Activated CD8-positive, alpha-beta T cell treated with anti-CD3 and anti-CD28 coated beads, Interleukin-2, amount 10 ng/mL, durations not matched to agents 7 days and 5 days (primary cell): ENCODE measurements at regions not wholly inside any gene's neighbourhood (a gene's known extent, or its start where the extent isn't known, plus 50 kb on each side); places are given as distances from the start of the nearest gene placed in this dataset.

Experiments
- ATAC-seq: fragments of 150-1000 bp; cut with Tn5 transposase; one replicate; pipeline ENCODE4 v1.10.0; 2021; ENCODE audit warnings: moderate library complexity
- CTCF ChIA-PET: fragments of 350-600 bp; sonication (Branson Sonifier 250); formaldehyde crosslinking; loops from one replicate; lab custom pipeline; 2021; ENCODE audit warnings: antibody characterized with exemption; lab: Charles Lee
- POLR2A ChIA-PET: fragments of 350-600 bp; sonication (Branson Sonifier 250); formaldehyde crosslinking; loops from one replicate; lab custom pipeline; 2021; ENCODE audit warnings: antibody characterized with exemption; lab: Charles Lee
- DNase-seq: peaks from one replicate; pipeline ENCODE4 v3.0.0-alpha.2; 2020
- H3K27ac Mint-ChIP-seq: one replicate; pipeline ENCODE4 v1.8.0; 2021; ENCODE audit warnings: mild to moderate bottlenecking, mixed read lengths
- H3K27me3 Mint-ChIP-seq: one replicate; pipeline ENCODE4 v1.8.0; 2021; ENCODE audit warnings: low read depth, mixed read lengths
- H3K36me3 Mint-ChIP-seq: one replicate; pipeline ENCODE4 v1.8.0; 2021; ENCODE audit warnings: low read depth, mixed read lengths
- H3K4me1 Mint-ChIP-seq: one replicate; pipeline ENCODE4 v1.8.0; 2021; ENCODE audit warnings: low read depth, mixed read lengths
- H3K4me3 Mint-ChIP-seq: one replicate; pipeline ENCODE4 v1.8.0; 2021; ENCODE audit warnings: mild to moderate bottlenecking, mixed read lengths
- H3K9me3 Mint-ChIP-seq: one replicate; pipeline ENCODE4 v1.8.0; 2022; ENCODE audit warnings: mixed read lengths; ENCODE audit not compliant: insufficient read depth

DNA sequence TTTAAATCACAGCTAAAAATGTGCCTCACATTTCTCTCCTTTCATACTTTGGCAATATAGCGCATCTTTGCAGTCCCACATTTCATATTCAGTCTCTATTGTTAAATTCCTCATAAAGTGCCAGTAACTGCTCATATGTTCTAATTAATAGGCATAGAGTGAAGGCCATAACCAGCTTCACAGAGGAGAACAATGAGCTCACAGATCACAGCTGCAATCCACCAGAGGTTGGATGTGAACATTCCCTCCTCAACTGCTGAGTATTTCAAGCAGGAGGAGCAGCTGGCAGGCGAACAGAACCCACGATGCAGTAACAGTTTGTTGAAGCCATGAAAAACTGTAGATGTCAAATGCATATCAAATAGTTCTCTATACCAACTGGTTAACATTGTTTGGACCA, 2088.7 kb upstream of the AGA start:
- Mint-ChIP-seq H3K27me3 (no peaks in the 10 kb centered on the region), H3K27ac (no peak overlapping the region), H3K36me3 (no peaks in the 10 kb centered on the region), H3K4me3 (no peak overlapping the region), H3K9me3 (peaks cover 9% of the 10 kb centered on the region), H3K4me1 (no peaks in the 10 kb centered on the region)
- ATAC-seq (no peak), DNase-seq (no peak)
- POLR2A ChIA-PET: no interaction called here
- CTCF ChIA-PET: no interaction called here

DNA sequence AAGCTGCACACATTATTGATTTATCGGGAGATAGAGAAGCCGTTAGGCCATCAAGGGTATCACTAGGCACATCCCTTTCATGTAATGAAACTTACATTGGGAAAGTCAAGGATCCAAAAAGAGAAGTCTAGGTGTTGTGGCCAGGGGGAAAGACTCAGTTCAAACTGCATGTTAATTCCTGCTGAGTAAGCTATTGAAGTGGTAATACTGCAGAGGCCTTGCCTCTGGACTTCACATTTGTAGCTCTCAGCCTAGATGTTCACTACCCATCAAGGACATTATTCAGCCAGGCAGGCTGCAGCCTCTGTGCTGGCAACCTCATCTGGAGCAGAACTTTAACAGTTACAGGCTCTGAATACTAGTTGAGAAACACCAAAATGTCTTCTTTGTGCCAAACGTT, 2094.5 kb upstream of the AGA start:
- ChIA-PET CTCF (no interaction called here), POLR2A (no interaction called here)
- Mint-ChIP-seq H3K27me3 (no peaks in the 10 kb centered on the region), H3K4me1 (no peaks in the 10 kb centered on the region), H3K4me3 (no peak overlapping the region), H3K27ac (no peak overlapping the region), H3K9me3 (no peaks in the 10 kb centered on the region), H3K36me3 (no peaks in the 10 kb centered on the region)
- ATAC-seq (no peak), DNase-seq (no peak)

DNA sequence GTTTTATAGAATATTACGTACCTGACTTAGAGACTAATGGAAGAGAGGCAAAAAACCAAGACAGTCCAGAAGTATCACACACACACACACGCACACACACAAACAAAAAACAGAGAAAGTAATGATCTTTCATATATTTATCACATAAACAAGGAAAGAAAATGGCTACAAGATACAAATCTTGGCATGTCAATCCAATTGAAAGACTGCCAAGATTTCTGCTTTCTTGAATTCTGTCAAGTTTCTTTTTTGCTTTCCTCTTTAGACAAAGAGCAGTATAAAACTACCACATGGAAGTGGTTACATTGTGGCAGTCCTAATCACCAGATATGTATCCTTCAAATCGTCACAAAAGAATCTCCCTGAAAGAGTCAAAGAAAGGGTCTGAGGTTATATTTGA, 2097.4 kb upstream of the AGA start:
- Mint-ChIP-seq H3K27ac (no peak overlapping the region), H3K9me3 (peaks cover 3% of the 10 kb centered on the region), H3K4me1 (no peaks in the 10 kb centered on the region), H3K27me3 (no peaks in the 10 kb centered on the region), H3K4me3 (no peak overlapping the region), H3K36me3 (no peaks in the 10 kb centered on the region)
- DNase-seq (no peak), ATAC-seq (no peak)
- CTCF ChIA-PET: no interaction called here
- POLR2A ChIA-PET: no interaction called here

DNA sequence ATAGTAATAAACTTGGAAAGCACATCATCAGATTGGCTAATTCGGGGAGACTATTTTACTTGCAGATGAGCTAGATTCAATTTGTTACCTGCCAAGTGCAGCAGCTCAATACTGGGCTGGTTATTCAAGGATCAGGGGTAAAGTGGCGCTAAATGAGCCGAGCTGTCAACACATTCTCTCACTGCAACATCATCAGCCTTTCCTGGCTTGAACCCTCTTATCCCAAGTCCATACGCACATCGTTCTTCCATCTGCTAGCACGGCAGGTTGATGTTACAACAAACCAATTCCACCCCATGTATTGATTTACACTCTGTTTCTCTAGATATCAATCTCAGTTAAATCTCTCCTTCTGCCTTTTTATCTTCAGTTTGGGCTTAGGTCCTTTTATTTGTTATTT, 2101.5 kb upstream of the AGA start:
- ATAC-seq: no peak
- POLR2A ChIA-PET: no interaction called here

DNA sequence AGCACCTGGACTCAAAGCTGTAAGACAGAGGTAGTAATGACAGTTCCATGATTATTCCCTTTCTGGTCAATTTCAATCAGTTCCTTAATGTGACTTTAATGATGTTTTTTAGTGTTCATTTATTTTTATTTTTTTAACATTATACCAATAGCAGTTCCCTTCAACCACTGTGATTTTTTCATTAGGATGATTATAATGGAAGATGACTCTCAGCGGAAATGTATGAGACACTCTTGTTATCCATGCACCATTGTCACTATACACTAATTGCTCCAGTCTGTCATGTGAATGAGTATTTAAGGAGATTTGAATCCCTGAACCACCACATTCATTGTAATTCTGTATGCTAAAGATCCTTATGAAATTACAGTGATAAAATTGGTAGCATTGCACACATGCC, 2102.3 kb upstream of the AGA start:
- Mint-ChIP-seq H3K4me3 (no peak overlapping the region), H3K4me1 (no peaks in the 10 kb centered on the region), H3K27me3 (no peaks in the 10 kb centered on the region), H3K9me3 (peaks cover 11% of the 10 kb centered on the region), H3K36me3 (no peaks in the 10 kb centered on the region), H3K27ac (no peak overlapping the region)
- ChIA-PET CTCF (no interaction called here), POLR2A (no interaction called here)
- no peak for ATAC-seq
- DNase-seq: no peak

More for the DNA sequence above, 2101.5 kb upstream of the AGA start:
- Mint-ChIP-seq H3K27me3 (no peaks in the 10 kb centered on the region), H3K4me1 (no peaks in the 10 kb centered on the region), H3K4me3 (no peak overlapping the region), H3K9me3 (peaks cover 11% of the 10 kb centered on the region), H3K27ac (no peak overlapping the region), H3K36me3 (no peaks in the 10 kb centered on the region)
- CTCF ChIA-PET: no interaction called here
- no peak for DNase-seq

DNA sequence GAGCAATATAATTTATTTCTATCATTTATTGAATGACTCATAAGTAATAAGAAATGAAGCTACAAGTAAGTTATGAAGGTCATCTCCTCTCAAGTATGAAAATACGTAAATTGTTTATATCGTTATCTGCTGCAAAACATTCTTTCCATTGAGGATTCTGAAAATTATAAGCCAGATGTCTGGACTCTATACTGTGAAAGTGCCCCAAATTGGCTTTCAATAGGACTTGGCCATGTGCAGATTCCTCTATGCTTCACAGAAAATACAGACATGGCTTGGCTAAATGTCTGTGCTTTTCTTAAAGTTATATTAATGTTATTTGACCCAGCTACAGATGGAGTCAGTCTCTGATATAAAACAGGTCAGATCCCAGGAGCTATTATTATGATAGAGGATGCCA, 2109.9 kb upstream of the AGA start:
- no peaks in the 10 kb centered on the region for H3K4me1 Mint-ChIP-seq
- no peak for DNase-seq
- no peak overlapping the region for H3K4me3 Mint-ChIP-seq

DNA sequence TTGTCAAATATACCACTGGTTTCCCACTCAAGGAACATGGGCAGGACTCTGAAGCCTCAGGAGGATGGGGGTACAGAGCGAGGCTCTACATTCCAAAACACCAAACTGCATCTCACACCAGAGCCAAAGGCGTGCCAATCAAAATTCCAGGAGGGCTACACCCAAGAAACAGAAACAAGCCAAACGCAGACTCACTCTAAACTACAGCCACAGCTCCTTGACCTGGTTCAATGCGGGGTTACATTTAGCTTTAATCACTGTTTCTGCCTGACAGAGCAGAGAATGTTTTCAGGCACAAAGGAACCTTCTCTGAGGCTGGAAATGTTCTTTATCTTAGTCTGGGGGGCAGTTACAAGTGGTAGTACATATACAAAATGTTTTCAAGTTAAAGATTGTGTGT, 2121.5 kb upstream of the AGA start:
- H3K4me1 Mint-ChIP-seq: no peaks in the 10 kb centered on the region
- no peaks in the 10 kb centered on the region for H3K36me3 Mint-ChIP-seq
- CTCF ChIA-PET: no interaction called here
- ATAC-seq (no peak), DNase-seq (no peak)
- no peak overlapping the region for H3K4me3 Mint-ChIP-seq
- no peak overlapping the region for H3K27ac Mint-ChIP-seq
- H3K9me3 Mint-ChIP-seq: peaks cover 16% of the 10 kb centered on the region
- no peaks in the 10 kb centered on the region for H3K27me3 Mint-ChIP-seq
- POLR2A ChIA-PET: no interaction called here

More for the DNA sequence above, 2109.9 kb upstream of the AGA start:
- Mint-ChIP-seq H3K27ac (no peak overlapping the region), H3K9me3 (no peaks in the 10 kb centered on the region), H3K36me3 (no peaks in the 10 kb centered on the region), H3K27me3 (no peaks in the 10 kb centered on the region)
- no peak for ATAC-seq
- CTCF ChIA-PET: no interaction called here
- POLR2A ChIA-PET: no interaction called here

DNA sequence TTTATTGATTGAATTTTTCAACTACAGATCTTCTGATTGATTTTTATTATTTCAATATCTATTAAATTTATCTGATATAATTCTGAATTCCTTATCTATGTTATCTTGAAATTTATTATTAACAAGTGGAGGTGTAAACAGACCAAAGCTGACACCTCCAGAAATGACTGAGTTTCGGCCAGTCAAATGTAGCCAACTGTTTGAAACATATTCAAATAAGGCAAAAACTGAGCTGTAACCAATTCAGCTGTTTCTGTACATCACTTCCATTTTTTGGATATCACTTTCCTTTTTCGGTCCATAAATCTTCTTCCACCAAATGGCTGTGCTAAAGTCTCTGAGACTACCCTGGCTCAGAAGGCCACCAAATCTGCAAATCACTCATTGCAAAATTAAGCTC, 2127.3 kb upstream of the AGA start:
- H3K27ac Mint-ChIP-seq: no peak overlapping the region
- ChIA-PET POLR2A (no interaction called here), CTCF (no interaction called here)
- no peaks in the 10 kb centered on the region for H3K36me3 Mint-ChIP-seq
- ATAC-seq (no peak), DNase-seq (no peak)
- H3K27me3 Mint-ChIP-seq: no peaks in the 10 kb centered on the region
- no peaks in the 10 kb centered on the region for H3K4me1 Mint-ChIP-seq
- H3K9me3 Mint-ChIP-seq: peaks cover 29% of the 10 kb centered on the region
- no peak overlapping the region for H3K4me3 Mint-ChIP-seq

DNA sequence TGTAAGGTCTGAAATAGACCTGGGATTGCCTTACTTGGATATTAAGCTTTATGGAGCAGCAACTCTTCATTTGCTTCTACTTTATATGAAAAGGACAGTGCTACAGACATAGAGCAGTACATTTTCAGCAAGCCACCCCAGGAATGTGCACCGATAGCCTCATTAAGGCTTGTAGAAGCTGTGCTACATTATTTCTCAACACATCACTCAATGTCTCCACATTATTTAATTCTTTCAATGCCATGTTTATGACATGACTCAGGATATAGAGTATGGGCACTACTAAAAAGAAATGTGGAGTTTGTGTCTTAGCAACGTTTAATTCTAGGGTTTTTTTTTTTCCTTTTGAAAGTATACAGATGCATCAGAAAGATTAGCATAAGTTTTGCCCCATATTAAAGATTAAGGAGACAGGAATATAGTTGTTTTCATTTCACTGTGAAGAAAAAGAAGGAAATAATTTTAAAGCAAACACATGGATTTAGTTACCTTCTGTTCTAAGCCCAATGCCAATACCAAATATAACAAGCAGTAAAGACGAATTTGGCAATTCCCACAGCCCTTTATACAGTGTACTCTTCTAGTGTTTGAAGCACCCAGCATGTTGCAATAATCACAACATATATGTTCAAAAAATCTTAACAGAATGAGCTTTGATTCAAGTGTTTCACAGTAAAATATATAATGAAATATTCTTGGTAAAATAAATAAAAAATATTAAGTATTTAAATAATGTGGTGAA, 2140.1 kb upstream of the AGA start:
- H3K4me3 Mint-ChIP-seq: no peak overlapping the region
- H3K4me1 Mint-ChIP-seq: no peaks in the 10 kb centered on the region
- H3K9me3 Mint-ChIP-seq: peaks cover 10% of the 10 kb centered on the region
- H3K27ac Mint-ChIP-seq: no peak overlapping the region
- CTCF ChIA-PET: no interaction called here
- POLR2A ChIA-PET: no interaction called here
- no peak for DNase-seq
- no peak for ATAC-seq
- no peaks in the 10 kb centered on the region for H3K36me3 Mint-ChIP-seq
- H3K27me3 Mint-ChIP-seq: no peaks in the 10 kb centered on the region

DNA sequence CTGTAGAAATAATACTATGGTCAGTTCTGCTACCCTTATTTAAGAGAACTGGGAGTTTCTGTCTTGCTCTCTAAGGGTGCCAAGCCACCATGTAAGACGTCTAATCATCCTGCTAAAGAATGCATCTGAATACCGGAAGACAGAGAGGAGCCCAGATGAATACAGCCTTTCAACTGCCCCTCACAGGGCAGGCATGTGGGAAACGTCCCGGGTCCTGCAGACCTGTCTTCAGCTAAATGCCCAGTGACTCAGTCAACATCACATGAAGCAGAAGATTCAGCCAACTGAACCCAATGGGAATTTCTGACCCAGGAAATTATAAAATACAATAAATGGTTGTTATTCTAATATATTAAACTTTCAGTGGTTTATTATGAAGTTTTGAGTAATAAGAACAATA, 2141.0 kb upstream of the AGA start:
- H3K4me1 Mint-ChIP-seq: no peaks in the 10 kb centered on the region
- H3K36me3 Mint-ChIP-seq: no peaks in the 10 kb centered on the region
- no peaks in the 10 kb centered on the region for H3K27me3 Mint-ChIP-seq
- CTCF ChIA-PET: no interaction called here
- DNase-seq (no peak), ATAC-seq (no peak)
- peaks cover 10% of the 10 kb centered on the region for H3K9me3 Mint-ChIP-seq
- POLR2A ChIA-PET: no interaction called here
- no peak overlapping the region for H3K27ac Mint-ChIP-seq
- H3K4me3 Mint-ChIP-seq: no peak overlapping the region

DNA sequence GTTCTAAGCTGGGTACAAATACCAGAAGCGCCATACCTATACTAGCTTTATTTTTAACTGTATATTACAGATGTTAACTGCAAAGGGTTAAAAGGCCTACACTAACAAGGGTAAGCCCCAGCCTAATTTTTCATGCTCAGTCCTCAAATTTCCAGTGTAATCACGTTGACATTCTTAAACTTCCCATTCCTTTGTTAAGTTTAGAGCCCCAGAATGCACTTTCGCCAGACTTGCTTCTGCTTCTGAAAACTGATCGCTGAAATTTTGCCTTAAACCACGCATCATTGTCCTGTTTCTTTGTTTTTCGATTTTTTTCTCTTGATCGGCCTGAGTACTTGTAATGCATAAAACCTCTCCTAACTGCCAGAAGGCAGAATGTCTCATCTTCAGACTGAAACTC, 2141.9 kb upstream of the AGA start:
- no peak for DNase-seq
- Mint-ChIP-seq H3K27ac (no peak overlapping the region), H3K4me1 (no peaks in the 10 kb centered on the region), H3K9me3 (peaks cover 10% of the 10 kb centered on the region), H3K36me3 (no peaks in the 10 kb centered on the region), H3K4me3 (no peak overlapping the region), H3K27me3 (no peaks in the 10 kb centered on the region)
- CTCF ChIA-PET: no interaction called here
- POLR2A ChIA-PET: no interaction called here
- ATAC-seq: no peak

DNA sequence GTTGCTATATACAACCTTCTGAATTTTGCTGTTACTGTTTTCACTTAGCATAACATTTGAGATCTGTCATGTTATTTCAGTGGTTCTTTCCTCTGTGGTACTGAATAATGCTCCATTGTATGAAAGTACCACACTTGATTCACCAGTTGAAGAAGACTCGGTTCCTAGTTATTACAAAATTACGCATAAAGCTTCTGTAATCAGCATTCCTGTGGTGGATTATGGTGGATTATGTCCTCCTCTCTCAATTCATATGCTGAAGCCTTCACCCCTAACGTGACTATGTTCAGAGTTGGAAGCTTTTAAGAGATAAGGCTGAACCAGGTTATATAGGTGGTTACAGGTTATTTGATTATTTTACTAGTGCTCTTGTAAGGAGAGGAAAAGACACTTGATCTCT, 2143.5 kb upstream of the AGA start:
- no peaks in the 10 kb centered on the region for H3K4me1 Mint-ChIP-seq
- POLR2A ChIA-PET: no interaction called here

DNA sequence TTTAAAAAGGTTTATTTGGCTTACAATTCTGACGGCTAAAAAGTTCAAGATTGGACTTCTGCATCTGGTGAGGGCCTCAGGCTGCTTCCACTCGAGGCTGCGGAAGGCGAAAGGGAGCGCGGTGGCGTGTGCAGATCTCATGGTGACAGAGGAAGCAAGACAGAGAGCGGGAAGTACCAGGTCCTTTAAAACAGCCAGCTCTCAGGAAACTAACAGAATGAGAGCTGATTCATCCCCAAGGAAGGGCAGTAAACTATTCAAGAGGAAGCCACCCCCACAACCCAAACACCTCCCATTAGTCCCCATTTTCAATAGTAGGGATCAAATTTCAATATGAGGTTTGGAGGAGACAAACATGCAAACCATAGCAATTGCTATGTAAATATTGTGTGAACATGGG, 2144.2 kb upstream of the AGA start:
- no peaks in the 10 kb centered on the region for H3K27me3 Mint-ChIP-seq
- no peaks in the 10 kb centered on the region for H3K36me3 Mint-ChIP-seq
- no peaks in the 10 kb centered on the region for H3K4me1 Mint-ChIP-seq
- peaks cover 9% of the 10 kb centered on the region for H3K9me3 Mint-ChIP-seq
- DNase-seq (no peak), ATAC-seq (no peak)
- no peak overlapping the region for H3K4me3 Mint-ChIP-seq
- H3K27ac Mint-ChIP-seq: no peak overlapping the region
- POLR2A ChIA-PET: no interaction called here
- CTCF ChIA-PET: no interaction called here

More for the DNA sequence above, 2143.5 kb upstream of the AGA start:
- Mint-ChIP-seq H3K36me3 (no peaks in the 10 kb centered on the region), H3K9me3 (peaks cover 10% of the 10 kb centered on the region), H3K27ac (no peak overlapping the region), H3K4me3 (no peak overlapping the region), H3K27me3 (no peaks in the 10 kb centered on the region)
- CTCF ChIA-PET: no interaction called here
- ATAC-seq (no peak), DNase-seq (no peak)
